KG1 (cell line): ENCODE measurements at regions not wholly inside any gene's neighbourhood (a gene's known extent, or its start where the extent isn't known, plus 50 kb on each side); places are given as distances from the start of the nearest gene placed in this dataset.

ENCODE experiments used
- DNase-seq: peaks from one replicate; lab custom pipeline; 2025; lab: John Stamatoyannopoulos, UW

GRCh38 chr12:75838309-75838708, 193.3 kb downstream of the PHLDA1 start:
- DNase-seq: no peak

GRCh38 chr12:75837700-75838099, 193.9 kb downstream of the PHLDA1 start:
- DNase-seq: no peak

- DNase-seq: no peak
Measured at GRCh38 chr12:75836533-75836932, 195.0 kb downstream of the PHLDA1 start.

GRCh38 chr12:75834591-75834990, 197.0 kb downstream of the PHLDA1 start:
- DNase-seq: no peak

GRCh38 chr12:75833268-75833667, 198.3 kb downstream of the PHLDA1 start:
- no peak for DNase-seq

GRCh38 chr12:75831402-75831801, 200.2 kb downstream of the PHLDA1 start:
- no peak for DNase-seq

GRCh38 chr12:75827061-75827460, 204.5 kb downstream of the PHLDA1 start:
- DNase-seq: no peak

GRCh38 chr12:75825686-75826085, 205.9 kb downstream of the PHLDA1 start:
- no peak for DNase-seq

GRCh38 chr12:75823475-75823874, 208.1 kb downstream of the PHLDA1 start:
- no peak for DNase-seq

GRCh38 chr12:75822416-75822815, 209.2 kb downstream of the PHLDA1 start:
- no peak for DNase-seq

GRCh38 chr12:75820848-75821578, 210.6 kb downstream of the PHLDA1 start:
- DNase-seq: no peak

GRCh38 chr12:75820071-75820470, 211.5 kb downstream of the PHLDA1 start:
- no peak for DNase-seq

GRCh38 chr12:75819512-75819911, 212.1 kb downstream of the PHLDA1 start:
- DNase-seq: no peak

- DNase-seq: no peak
Measured at GRCh38 chr12:75818863-75819262, 212.7 kb downstream of the PHLDA1 start.

GRCh38 chr12:75816897-75817296, 214.7 kb downstream of the PHLDA1 start:
- DNase-seq: no peak

- DNase-seq: no peak
Measured at GRCh38 chr12:75815756-75816155, 215.8 kb downstream of the PHLDA1 start.

- DNase-seq: no peak
Measured at GRCh38 chr12:75814851-75815754, 216.5 kb downstream of the PHLDA1 start.

- DNase-seq: no peak
Measured at GRCh38 chr12:75813072-75813471, 218.5 kb downstream of the PHLDA1 start.

- DNase-seq: no peak
Measured at GRCh38 chr12:75812271-75813018, 219.1 kb downstream of the PHLDA1 start.

GRCh38 chr12:75809746-75810145, 221.8 kb downstream of the PHLDA1 start:
- no peak for DNase-seq

- DNase-seq: no peak
Measured at GRCh38 chr12:75807494-75807893, 224.1 kb downstream of the PHLDA1 start.

GRCh38 chr12:75805905-75806304, 225.7 kb downstream of the PHLDA1 start:
- no peak for DNase-seq

- DNase-seq: no peak
Measured at GRCh38 chr12:75805320-75805719, 226.3 kb downstream of the PHLDA1 start.
